ENCODE measurements at regions not wholly inside any gene's neighbourhood (a gene's known extent, or its start where the extent isn't known, plus 50 kb on each side); places are given as distances from the start of the nearest gene placed in this dataset.
"Not testable (repeated sequence)": the region's sequence is repeated elsewhere in the genome, so short reads cannot be mapped to it uniquely, and the experiment has no call there.

- no peak for FAIRE-seq
These were observed 176.0 kb downstream of the MSX2 start for GRCh38 chr5:174900240-174900865.

GRCh38 chr5:174897281-174897950 is 173.0 kb downstream of the MSX2 start:
- no peak for FAIRE-seq

GRCh38 chr5:174895360-174895759 is 171.0 kb downstream of the MSX2 start:
- FAIRE-seq = no peak

GRCh38 chr5:174892742-174893141 is 168.4 kb downstream of the MSX2 start:
- FAIRE-seq = no peak

- FAIRE-seq = not testable (repeated sequence)
These were observed 156.2 kb downstream of the MSX2 start for GRCh38 chr5:174880412-174881200.

- peak; percentile 99 for FAIRE-seq
These were observed 153.6 kb downstream of the MSX2 start for GRCh38 chr5:174877987-174878386.

GRCh38 chr5:174872271-174872670 is 147.9 kb downstream of the MSX2 start:
- FAIRE-seq = no peak

GRCh38 chr5:174852143-174852542 is 127.8 kb downstream of the MSX2 start:
- no peak for FAIRE-seq

GRCh38 chr5:174850565-174851169 is 126.3 kb downstream of the MSX2 start:
- no peak for FAIRE-seq

GRCh38 chr5:174849426-174849825 is 125.0 kb downstream of the MSX2 start:
- FAIRE-seq = no peak

GRCh38 chr5:174844971-174845370 is 120.6 kb downstream of the MSX2 start:
- FAIRE-seq = no peak

- FAIRE-seq = no peak
These were observed 119.2 kb downstream of the MSX2 start for GRCh38 chr5:174843263-174844250.

GRCh38 chr5:174840435-174840834 is 116.1 kb downstream of the MSX2 start:
- FAIRE-seq = no peak

- no peak for FAIRE-seq
These were observed 114.8 kb downstream of the MSX2 start for GRCh38 chr5:174839196-174839595.

GRCh38 chr5:174837919-174838902 is 113.8 kb downstream of the MSX2 start:
- peak; percentile 49 for FAIRE-seq

- no peak for FAIRE-seq
These were observed 109.7 kb downstream of the MSX2 start for GRCh38 chr5:174834081-174834480.

GRCh38 chr5:174832811-174833210 is 108.4 kb downstream of the MSX2 start:
- no peak for FAIRE-seq

- no peak for FAIRE-seq
These were observed 107.6 kb downstream of the MSX2 start for GRCh38 chr5:174832025-174832424.

- no peak for FAIRE-seq
These were observed 106.8 kb downstream of the MSX2 start for GRCh38 chr5:174831031-174831660.

- no peak for FAIRE-seq
These were observed 105.1 kb downstream of the MSX2 start for GRCh38 chr5:174829511-174829864.
